Heart left ventricle (tissue), 16 donors: ENCODE measurements at regions not wholly inside any gene's neighbourhood (a gene's known extent, or its start where the extent isn't known, plus 50 kb on each side); places are given as distances from the start of the nearest gene placed in this dataset.

ENCODE experiments used
- ATAC-seq, 4 donors: fragments of 200-7000 bp; cut with Tn5 transposase; one replicate each; pipeline ENCODE4 v1.9.1; 2020 to 2022; ENCODE audit warnings: moderate library complexity in 4 of 4, mild to moderate bottlenecking in 3 of 4, moderate number of reproducible peaks in 1 of 4
- DNase-seq, 5 donors: peaks; one replicate each; pipeline ENCODE4 v3.0.0-alpha.2; 2020
- H3K27ac ChIP-seq, 12 donors: fragments of 200-600 bp; sonication (generic) in 4 of 12; one replicate each; pipeline versions ENCODE4 v1.5.0 to v1.8.0; 2016 to 2022; ENCODE audit warnings: mild to moderate bottlenecking in 2 of 12
- H3K27me3 ChIP-seq, 9 donors: fragments of 200-600 bp; sonication (generic) in 2 of 9; one replicate each; pipeline versions ENCODE4 v1.5.1 to v1.8.0; 2016 to 2022; ENCODE audit warnings: mild to moderate bottlenecking in 3 of 9
- H3K36me3 ChIP-seq, 9 donors: fragments of 200-600 bp; sonication (generic) in 2 of 9; one replicate each; pipeline versions ENCODE4 v1.5.0 to v1.8.0; 2018 to 2022; ENCODE audit warnings: mild to moderate bottlenecking in 2 of 9
- H3K4me1 ChIP-seq, 12 donors: fragments of 200-600 bp; sonication (generic) in 4 of 12; one replicate each; pipeline versions ENCODE4 v1.5.0 to v1.8.0; 2016 to 2022; ENCODE audit warnings: mild to moderate bottlenecking in 3 of 12
- H3K4me3 ChIP-seq, 12 donors: fragments of 200-600 bp; sonication (generic) in 4 of 12; one replicate each; pipeline versions ENCODE4 v1.5.0 to v1.8.0; 2017 to 2022; ENCODE audit warnings: mild to moderate bottlenecking in 9 of 12, moderate library complexity in 4 of 12
- H3K9me3 ChIP-seq, 12 donors: fragments of 200-600 bp; sonication (generic) in 4 of 12; one replicate each; pipeline versions ENCODE4 v1.5.0 to v1.8.0; 2016 to 2022; ENCODE audit warnings: mild to moderate bottlenecking in 1 of 12
- POLR2A ChIP-seq, 2 donors: fragments of 450-650 bp; IDR thresholded peaks; one replicate each; pipeline ENCODE4 v1.6.1; 2017; ENCODE audit warnings: antibody characterized with exemption in 2 of 2, mild to moderate bottlenecking in 2 of 2, moderate library complexity in 2 of 2
- WGBS, 4 donors: extraction: QIAGEN DNeasy Blood & Tissue Kit in 2 of 4; methylation state at CpG; one replicate each; pipeline versions ENCODE4 v1.1.5 to v1.1.7; 2013 to 2018; 5-methylcytosine and 5-hydroxymethylcytosine counted together
- intact Hi-C, 10 donors: fragments of 100-400 bp; cut with DNase I; formaldehyde crosslinking; loops; one replicate each; pipeline versions ENCODE4 v1.11.1 to v1.14.2; 2022
- TF ChIP-seq, protein P1 (sequence below), 12 donors: fragments of 200-600 bp; sonication (generic) in 4 of 12; IDR thresholded peaks; one replicate each; pipeline versions ENCODE4 v1.5.0 to v1.8.0; 2018 to 2022; ENCODE audit warnings: antibody characterized with exemption in 12 of 12, mild to moderate bottlenecking in 5 of 12
- donor health status: ischemic (EF 13 %, LVEDD 7.1; RV severe dilation, severe dysfunction).
- donor health status: healthy with polysubstance abuse.
- donor health status: DM: no; HTN: yes; CAD: no.
- donor health status: DM: no; HTN: no; CAD: no.
- donor health status: ischemic (EF 25% LVEDD 6.9; RV normal size, moderate dysfunction).
- donor health status: ischemic (EF 25% LVEDD 5.7; RV mildly dilated, moderate dysfunction).
- donor health status: healthy.
- donor health status: DM: yes; HTN: yes; CAD: no.
- donor health status: ischemic (EF 35%, LVEDD 5.7; RV mildly dilated, moderate dysfunction).
- donor health status: nonischemic (EF 11% LVEDD 7.7; RV severe dilation, severe dysfunction).
- donor health status: DM: yes; HTN: yes; CAD: no.
- donor health status: PGD.
- donor health status: ischemic (EF 29% LVEDD 5.4; RV normal size, mild dysfunction).
- donor health status: nonischemic (EF 23%, LVEDD 6.1; RV moderate dilation, normal function).

DNA sequence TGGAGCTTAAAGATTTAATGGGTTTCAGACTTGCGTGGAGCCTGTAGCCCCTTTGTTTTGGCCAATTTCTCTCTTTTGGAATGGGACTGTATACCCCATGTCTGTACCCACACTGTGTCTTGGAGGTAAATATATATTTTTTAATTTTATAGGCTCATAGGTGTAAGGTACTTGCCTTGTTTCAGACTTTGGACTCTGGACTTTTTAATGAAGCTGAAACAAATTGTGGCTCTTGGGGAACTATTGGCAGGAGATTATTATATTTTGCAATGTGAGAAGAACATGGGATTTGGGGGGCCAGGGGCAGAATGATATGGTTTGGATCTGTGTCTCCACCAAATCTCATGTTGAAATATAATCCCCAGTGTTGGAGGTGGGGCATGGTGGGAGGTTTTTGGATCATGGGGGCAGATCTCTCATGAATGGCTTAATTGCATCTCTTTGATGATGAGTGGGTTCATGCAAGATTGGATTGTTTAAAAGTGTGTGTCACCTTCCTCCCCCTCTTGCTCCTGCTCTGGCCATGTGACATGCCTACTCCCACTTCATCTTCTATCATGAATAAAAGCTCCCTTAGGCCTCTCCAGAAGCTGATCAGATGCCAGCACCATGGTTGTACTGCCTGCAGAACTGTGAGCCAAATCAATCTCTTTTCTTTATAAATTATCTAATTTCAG lies 74.1 kb upstream of the ARHGAP20 start:
- intact Hi-C loops = no loop called here
- Histone ChIP-seq H3K4me1 (no peaks in the 10 kb centered on the region), H3K36me3 (no peaks in the 10 kb centered on the region), H3K4me3 (no peak overlapping the region), H3K27me3 (no peaks in the 10 kb centered on the region), H3K27ac (no peak overlapping the region), H3K9me3 (peaks cover 0 to 5% (median 0%) of the 10 kb centered on the region in 12 donors)
- TF ChIP-seq POLR2A (IDR thresholded peaks at IDR 0.05) = no peak
- TF ChIP-seq, protein P1, sequence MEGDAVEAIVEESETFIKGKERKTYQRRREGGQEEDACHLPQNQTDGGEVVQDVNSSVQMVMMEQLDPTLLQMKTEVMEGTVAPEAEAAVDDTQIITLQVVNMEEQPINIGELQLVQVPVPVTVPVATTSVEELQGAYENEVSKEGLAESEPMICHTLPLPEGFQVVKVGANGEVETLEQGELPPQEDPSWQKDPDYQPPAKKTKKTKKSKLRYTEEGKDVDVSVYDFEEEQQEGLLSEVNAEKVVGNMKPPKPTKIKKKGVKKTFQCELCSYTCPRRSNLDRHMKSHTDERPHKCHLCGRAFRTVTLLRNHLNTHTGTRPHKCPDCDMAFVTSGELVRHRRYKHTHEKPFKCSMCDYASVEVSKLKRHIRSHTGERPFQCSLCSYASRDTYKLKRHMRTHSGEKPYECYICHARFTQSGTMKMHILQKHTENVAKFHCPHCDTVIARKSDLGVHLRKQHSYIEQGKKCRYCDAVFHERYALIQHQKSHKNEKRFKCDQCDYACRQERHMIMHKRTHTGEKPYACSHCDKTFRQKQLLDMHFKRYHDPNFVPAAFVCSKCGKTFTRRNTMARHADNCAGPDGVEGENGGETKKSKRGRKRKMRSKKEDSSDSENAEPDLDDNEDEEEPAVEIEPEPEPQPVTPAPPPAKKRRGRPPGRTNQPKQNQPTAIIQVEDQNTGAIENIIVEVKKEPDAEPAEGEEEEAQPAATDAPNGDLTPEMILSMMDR (IDR thresholded peaks at IDR 0.05) = no peak
- DNase-seq = no peak
- WGBS, 4 donors = 87 to 94% (median 88%) methylated on average over 1 of the region's 1 CpG
- no peak for ATAC-seq

DNA sequence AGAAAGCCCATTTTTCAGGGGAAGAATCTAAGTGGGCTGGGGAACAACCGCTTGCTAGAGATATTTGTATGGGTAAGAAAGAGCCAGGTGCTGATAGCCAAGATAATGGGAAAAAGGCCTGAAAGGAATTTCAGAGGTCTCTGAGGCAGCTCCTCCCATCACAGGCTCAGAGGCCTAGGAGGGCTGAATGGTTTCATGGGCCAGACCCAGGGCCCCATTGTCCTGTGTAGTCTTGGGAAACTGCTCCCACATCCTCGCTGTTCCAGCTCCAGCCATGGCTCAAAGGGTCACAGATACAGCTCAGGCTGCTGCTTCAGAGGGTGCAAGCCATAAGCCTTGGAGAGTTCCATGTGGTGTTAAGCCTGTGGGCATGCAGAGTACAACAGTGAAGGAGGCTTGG lies 73.2 kb upstream of the ARHGAP20 start:
- Histone ChIP-seq H3K4me3 (no peak overlapping the region), H3K4me1 (no peaks in the 10 kb centered on the region), H3K36me3 (no peaks in the 10 kb centered on the region), H3K27me3 (no peaks in the 10 kb centered on the region), H3K9me3 (peaks cover 0 to 5% (median 0%) of the 10 kb centered on the region in 12 donors), H3K27ac (no peak overlapping the region)
- TF ChIP-seq, protein P1 (IDR thresholded peaks at IDR 0.05) = no peak
- no peak for TF ChIP-seq POLR2A (IDR thresholded peaks at IDR 0.05)
- ATAC-seq = no peak
- WGBS, 4 donors = 80 to 91% (median 87%) methylated on average over 2 of the region's 2 CpGs
- intact Hi-C loops = no loop called here
- no peak for DNase-seq

DNA sequence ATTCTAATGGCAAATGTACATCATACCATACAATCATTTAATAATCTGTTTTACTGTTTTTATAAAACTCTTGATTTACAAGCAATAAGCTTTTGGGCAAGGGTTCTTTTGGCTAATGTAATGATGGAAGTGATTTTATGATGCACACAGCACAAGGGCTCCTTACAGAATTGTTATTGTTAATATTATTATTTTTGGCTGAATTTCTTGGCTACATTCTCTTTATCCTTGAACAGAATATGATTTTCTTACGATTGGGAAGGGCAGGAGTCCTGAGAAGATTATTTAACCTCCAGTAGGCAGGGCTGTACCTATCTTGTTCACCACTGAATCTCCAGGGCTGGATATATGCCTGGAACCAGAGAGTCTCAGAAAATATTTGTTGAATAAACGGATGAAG lies 70.4 kb upstream of the ARHGAP20 start:
- intact Hi-C loops = no loop called here
- ATAC-seq (no peak), DNase-seq (no peak)
- Histone ChIP-seq H3K27ac (no peak overlapping the region), H3K4me1 (peaks cover 0 to 5% (median 0%) of the 10 kb centered on the region in 12 donors), H3K9me3 (peaks cover 0 to 18% (median 0%) of the 10 kb centered on the region in 12 donors), H3K36me3 (no peaks in the 10 kb centered on the region), H3K27me3 (no peaks in the 10 kb centered on the region), H3K4me3 (no peak overlapping the region)
- WGBS, 4 donors = 44 to 59% (median 51%) methylated on average over 2 of the region's 2 CpGs
- TF ChIP-seq POLR2A (IDR thresholded peaks at IDR 0.05) = no peak
- TF ChIP-seq, protein P1 (IDR thresholded peaks at IDR 0.05) = no peak

DNA sequence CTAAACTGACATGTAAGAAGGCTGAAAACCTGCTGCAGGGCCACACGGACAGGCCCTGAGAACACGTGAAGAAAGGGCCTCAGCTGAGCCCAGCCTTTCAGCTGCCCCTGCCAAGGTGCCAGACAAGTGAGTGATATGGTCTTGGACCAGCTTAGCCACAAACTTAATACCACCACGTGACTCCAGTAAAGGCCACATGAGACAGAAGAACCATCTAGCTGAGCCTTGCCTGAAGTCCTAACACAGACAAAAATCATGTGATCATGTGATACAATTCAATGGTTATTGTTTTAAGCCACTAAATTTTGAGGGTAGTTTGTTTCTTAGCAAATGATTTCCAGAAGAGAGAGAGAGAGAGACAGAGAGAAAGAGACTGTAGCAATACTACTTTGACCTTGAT lies 66.9 kb upstream of the ARHGAP20 start:
- TF ChIP-seq, protein P1 (IDR thresholded peaks at IDR 0.05) = no peak
- TF ChIP-seq POLR2A (IDR thresholded peaks at IDR 0.05) = no peak
- no peak overlapping the region for H3K27ac ChIP-seq
- 86 to 91% (median 87%) methylated on average over 2 to 3 of the region's 3 CpGs for WGBS, 4 donors

More for the DNA sequence above, 66.9 kb upstream of the ARHGAP20 start:
- intact Hi-C loops = no loop called here
- DNase-seq (no peak), ATAC-seq (no peak)
- no peak overlapping the region for H3K4me3 ChIP-seq
- no peaks in the 10 kb centered on the region for H3K36me3 ChIP-seq
- H3K4me1 ChIP-seq = peaks cover 0 to 9% (median 0%) of the 10 kb centered on the region in 12 donors
- H3K9me3 ChIP-seq = peaks cover 0 to 14% (median 0%) of the 10 kb centered on the region in 12 donors
- no peaks in the 10 kb centered on the region for H3K27me3 ChIP-seq
